ENCODE measurements at regions not wholly inside any gene's neighbourhood (a gene's known extent, or its start where the extent isn't known, plus 50 kb on each side); places are given as distances from the start of the nearest gene placed in this dataset.

DNA sequence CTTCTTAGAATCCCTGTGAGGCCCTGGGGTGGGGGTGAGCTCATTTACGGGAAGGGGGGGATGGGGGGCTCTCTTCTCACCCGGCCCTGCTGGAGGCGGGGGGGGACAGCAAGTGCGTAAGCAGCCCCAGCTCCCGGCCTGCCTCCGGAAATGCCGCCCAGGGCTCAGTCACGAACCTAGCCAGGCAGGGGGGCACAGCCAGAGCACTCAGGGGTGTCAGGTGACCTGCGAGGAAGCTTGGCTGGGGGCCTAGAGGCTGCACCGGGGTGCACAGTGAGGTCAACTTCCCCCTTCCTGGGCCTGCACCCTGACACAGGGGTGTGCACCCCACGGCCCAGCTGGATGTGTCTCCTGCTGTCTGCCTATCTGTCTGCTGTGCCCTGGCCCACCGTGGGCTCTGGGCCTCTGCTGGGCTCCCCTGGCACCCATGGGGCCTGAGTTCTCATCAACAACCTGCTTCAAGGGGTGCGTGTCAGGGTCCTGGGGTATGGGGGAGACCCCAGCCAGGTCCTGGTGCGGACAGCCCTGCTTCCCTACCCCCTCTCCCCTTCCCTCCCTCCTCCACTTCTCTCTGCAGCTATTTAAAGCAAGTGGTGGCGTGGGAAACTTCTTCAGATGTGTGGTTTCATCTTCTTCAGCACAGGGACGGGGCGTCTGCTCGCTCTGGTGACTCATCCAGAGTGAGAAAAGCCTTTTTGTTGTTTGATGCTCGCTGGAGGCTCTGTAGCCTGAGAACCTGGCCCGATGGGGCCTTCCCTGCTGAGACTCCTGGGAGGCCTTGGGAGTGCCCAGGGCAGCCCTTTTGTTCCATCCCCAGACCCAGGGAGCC lies 92.5 kb upstream of the RUNX3 start:
- WGBS (ENCODE audit: missing lambda C conversion rate): 47% methylated on average over 10 of the region's 20 CpGs
- ChIA-PET POLR2A (interaction anchor here (0.7 to 1.1 kb wide), 2 partner anchors 10 to 95 kb away, joined by 6 to 9 read pairs; no protein-coding TSS in a partner anchor), CTCF (interaction anchor here (0.8 to 3.2 kb wide), 6 partner anchors 15 to 91 kb away, joined by 3 to 19 read pairs (median 3); no protein-coding TSS in a partner anchor)
- Histone ChIP-seq H3K27ac (peak overlapping the region; percentile 61 to 90), H3K4me1 (peaks cover 16% of the 10 kb centered on the region; the same call in 2 of the 3 replicates), H3K9me3 (no peaks in the 10 kb centered on the region), H3K4me2 (peak overlapping the region; percentile 48), H3K4me3 (no peak overlapping the region)
- DNase-seq (ENCODE audit: low read depth in 1 of 2, low spot score in 1 of 2): peak; percentile 34 to 76
- no peak for FAIRE-seq
- peak; percentile 76 to 81 for ATAC-seq
- TF ChIP-seq EP300 (IDR thresholded peaks at IDR 0.05): peak in 1 of 2 experiments; percentile 82; a peak in 2 of 5 replicates
- TF ChIP-seq, protein P1, sequence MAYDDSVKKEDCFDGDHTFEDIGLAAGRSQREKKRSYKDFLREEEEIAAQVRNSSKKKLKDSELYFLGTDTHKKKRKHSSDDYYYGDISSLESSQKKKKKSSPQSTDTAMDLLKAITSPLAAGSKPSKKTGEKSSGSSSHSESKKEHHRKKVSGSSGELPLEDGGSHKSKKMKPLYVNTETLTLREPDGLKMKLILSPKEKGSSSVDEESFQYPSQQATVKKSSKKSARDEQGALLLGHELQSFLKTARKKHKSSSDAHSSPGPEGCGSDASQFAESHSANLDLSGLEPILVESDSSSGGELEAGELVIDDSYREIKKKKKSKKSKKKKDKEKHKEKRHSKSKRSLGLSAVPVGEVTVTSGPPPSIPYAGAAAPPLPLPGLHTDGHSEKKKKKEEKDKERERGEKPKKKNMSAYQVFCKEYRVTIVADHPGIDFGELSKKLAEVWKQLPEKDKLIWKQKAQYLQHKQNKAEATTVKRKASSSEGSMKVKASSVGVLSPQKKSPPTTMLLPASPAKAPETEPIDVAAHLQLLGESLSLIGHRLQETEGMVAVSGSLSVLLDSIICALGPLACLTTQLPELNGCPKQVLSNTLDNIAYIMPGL (CRISPR knock-in tag; IDR thresholded peaks at IDR 0.05; ENCODE audit: borderline replicate concordance): no peak
- TF ChIP-seq NFE2L2 (conservative IDR thresholded peaks at IDR 0.05; ENCODE audit: low read length): no peak
- TF ChIP-seq FOSL2 (IDR thresholded peaks at IDR 0.05): no peak
- TF ChIP-seq FOSL2 (CRISPR knock-in tag; IDR thresholded peaks at IDR 0.05): peak; percentile 81
- no peak for TF ChIP-seq ZSCAN20 (CRISPR knock-in tag; IDR thresholded peaks at IDR 0.05)
- TF ChIP-seq JUN (IDR thresholded peaks at IDR 0.05): peak in 1 of 2 experiments; percentile 39; a peak in 1 of 5 replicates
- TF ChIP-seq USF2 (IDR thresholded peaks at IDR 0.05): 0 out of 2 replicates have a peak, but pooled peaks have one; percentile 12

DNA sequence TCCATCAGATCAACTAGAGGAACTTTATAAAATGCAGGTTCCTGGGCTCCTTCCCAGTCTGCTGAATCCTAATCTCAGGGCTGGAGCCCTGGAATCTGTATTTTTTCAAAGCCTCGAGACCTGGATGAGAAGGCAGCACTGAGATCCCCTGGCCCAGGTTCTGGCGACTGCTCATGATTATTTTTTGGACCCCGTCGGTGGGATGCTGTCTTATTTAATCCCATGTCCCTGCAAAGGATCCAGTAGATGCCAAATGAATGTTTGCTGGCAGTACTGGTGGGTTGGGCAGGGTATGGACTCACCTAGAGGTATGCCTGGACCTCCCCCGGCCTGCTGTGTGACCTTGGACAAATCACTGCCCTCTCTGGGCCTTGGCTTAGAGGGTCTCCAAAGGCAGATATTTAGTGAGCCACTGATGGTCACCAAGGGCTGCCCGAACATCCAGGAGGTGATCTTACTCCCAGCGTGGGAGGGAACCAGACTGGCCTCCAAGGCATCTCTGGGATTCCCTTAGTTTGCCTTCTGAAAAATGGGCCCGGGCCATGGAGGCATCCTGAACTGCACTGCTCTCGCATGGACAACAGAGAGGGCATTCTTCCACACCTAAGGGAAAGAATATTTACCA lies 91.6 kb upstream of the RUNX3 start:
- 79% methylated on average over 9 of the region's 9 CpGs for WGBS (ENCODE audit: missing lambda C conversion rate)
- Histone ChIP-seq H3K27ac (peak overlapping the region; percentile 61 to 90; a peak in 5 of 6 replicates), H3K4me2 (no peak overlapping the region), H3K4me3 (no peak overlapping the region), H3K9me3 (no peaks in the 10 kb centered on the region), H3K4me1 (peaks cover 16% of the 10 kb centered on the region; the same call in 2 of the 3 replicates)
- ATAC-seq (no peak), DNase-seq (ENCODE audit: low read depth in 1 of 2, low spot score in 1 of 2) (no peak), FAIRE-seq (no peak)
- TF ChIP-seq CEBPB (IDR thresholded peaks at IDR 0.05) (no peak), NPAS2 (CRISPR knock-in tag; IDR thresholded peaks at IDR 0.05; ENCODE audit: borderline replicate concordance) (no peak), CBX2 (IDR thresholded peaks at IDR 0.05; ENCODE audit: borderline replicate concordance, low read depth) (no peak), ZNF302 (CRISPR knock-in tag; IDR thresholded peaks at IDR 0.05) (no peak), HEYL (CRISPR knock-in tag; IDR thresholded peaks at IDR 0.05) (no peak), NR3C1 (IDR thresholded peaks at IDR 0.05) (no peak), SREBF2 (IDR thresholded peaks at IDR 0.05) (no peak), ZSCAN20 (CRISPR knock-in tag; IDR thresholded peaks at IDR 0.05) (no peak), HOXB5 (CRISPR knock-in tag; IDR thresholded peaks at IDR 0.05) (no peak), TFCP2L1 (CRISPR knock-in tag; IDR thresholded peaks at IDR 0.05) (no peak)
- TF ChIP-seq, protein P2, sequence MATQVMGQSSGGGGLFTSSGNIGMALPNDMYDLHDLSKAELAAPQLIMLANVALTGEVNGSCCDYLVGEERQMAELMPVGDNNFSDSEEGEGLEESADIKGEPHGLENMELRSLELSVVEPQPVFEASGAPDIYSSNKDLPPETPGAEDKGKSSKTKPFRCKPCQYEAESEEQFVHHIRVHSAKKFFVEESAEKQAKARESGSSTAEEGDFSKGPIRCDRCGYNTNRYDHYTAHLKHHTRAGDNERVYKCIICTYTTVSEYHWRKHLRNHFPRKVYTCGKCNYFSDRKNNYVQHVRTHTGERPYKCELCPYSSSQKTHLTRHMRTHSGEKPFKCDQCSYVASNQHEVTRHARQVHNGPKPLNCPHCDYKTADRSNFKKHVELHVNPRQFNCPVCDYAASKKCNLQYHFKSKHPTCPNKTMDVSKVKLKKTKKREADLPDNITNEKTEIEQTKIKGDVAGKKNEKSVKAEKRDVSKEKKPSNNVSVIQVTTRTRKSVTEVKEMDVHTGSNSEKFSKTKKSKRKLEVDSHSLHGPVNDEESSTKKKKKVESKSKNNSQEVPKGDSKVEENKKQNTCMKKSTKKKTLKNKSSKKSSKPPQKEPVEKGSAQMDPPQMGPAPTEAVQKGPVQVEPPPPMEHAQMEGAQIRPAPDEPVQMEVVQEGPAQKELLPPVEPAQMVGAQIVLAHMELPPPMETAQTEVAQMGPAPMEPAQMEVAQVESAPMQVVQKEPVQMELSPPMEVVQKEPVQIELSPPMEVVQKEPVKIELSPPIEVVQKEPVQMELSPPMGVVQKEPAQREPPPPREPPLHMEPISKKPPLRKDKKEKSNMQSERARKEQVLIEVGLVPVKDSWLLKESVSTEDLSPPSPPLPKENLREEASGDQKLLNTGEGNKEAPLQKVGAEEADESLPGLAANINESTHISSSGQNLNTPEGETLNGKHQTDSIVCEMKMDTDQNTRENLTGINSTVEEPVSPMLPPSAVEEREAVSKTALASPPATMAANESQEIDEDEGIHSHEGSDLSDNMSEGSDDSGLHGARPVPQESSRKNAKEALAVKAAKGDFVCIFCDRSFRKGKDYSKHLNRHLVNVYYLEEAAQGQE (IDR thresholded peaks at IDR 0.05): no peak
- ChIA-PET POLR2A (interaction anchor here (0.7 to 1.1 kb wide), 2 partner anchors 10 to 96 kb away, joined by 6 to 9 read pairs; no protein-coding TSS in a partner anchor), CTCF (interaction anchor here (0.9 to 3.2 kb wide), 4 partner anchors 16 to 90 kb away, joined by 3 to 19 read pairs (median 3); no protein-coding TSS in a partner anchor)

All from A549 (cell line).